ENCODE measurements at regions not wholly inside any gene's neighbourhood (a gene's known extent, or its start where the extent isn't known, plus 50 kb on each side); places are given as distances from the start of the nearest gene placed in this dataset.

DNA sequence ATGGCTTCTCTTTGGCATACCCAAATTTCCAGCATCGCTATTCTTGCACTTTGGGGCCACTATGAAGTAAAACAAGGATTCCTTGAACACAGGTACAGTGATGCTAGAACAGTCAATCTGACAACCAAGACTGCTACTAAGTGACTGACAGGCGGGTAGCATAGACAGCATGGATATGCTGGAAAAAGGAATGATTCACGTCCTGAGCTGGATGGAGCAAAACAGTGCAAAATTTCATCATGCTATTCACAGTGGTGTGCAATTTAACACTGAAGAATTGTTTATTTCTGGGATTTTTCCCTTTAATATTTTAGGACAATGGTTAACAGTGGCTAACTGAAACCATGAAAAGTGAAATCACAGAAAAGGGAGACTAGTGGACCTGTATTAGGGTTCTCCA lies 1511.2 kb upstream of the ZEB2 start:
- Mint-ChIP-seq H3K27me3 (ENCODE audit: unreplicated experiment) (no peaks in the 10 kb centered on the region), H3K9me3 (ENCODE audit: unreplicated experiment) (no peaks in the 10 kb centered on the region), H3K4me1 (ENCODE audit: unreplicated experiment) (peaks cover 28% of the 10 kb centered on the region), H3K27ac (ENCODE audit: unreplicated experiment) (peak overlapping the region; percentile 27), H3K4me3 (ENCODE audit: unreplicated experiment) (no peak overlapping the region), H3K36me3 (ENCODE audit: unreplicated experiment) (no peaks in the 10 kb centered on the region)
- no peak for DNase-seq (ENCODE audit: extremely low spot score, unreplicated experiment)
- TF ChIP-seq, protein P1, sequence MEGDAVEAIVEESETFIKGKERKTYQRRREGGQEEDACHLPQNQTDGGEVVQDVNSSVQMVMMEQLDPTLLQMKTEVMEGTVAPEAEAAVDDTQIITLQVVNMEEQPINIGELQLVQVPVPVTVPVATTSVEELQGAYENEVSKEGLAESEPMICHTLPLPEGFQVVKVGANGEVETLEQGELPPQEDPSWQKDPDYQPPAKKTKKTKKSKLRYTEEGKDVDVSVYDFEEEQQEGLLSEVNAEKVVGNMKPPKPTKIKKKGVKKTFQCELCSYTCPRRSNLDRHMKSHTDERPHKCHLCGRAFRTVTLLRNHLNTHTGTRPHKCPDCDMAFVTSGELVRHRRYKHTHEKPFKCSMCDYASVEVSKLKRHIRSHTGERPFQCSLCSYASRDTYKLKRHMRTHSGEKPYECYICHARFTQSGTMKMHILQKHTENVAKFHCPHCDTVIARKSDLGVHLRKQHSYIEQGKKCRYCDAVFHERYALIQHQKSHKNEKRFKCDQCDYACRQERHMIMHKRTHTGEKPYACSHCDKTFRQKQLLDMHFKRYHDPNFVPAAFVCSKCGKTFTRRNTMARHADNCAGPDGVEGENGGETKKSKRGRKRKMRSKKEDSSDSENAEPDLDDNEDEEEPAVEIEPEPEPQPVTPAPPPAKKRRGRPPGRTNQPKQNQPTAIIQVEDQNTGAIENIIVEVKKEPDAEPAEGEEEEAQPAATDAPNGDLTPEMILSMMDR (IDR thresholded peaks at IDR 0.05), result no peak

GRCh38 chr2:146027156-146027555 lies 1507.2 kb upstream of the ZEB2 start:
- DNase-seq (ENCODE audit: extremely low spot score, unreplicated experiment), result no peak
- Mint-ChIP-seq H3K27ac (ENCODE audit: unreplicated experiment) (peak overlapping the region; percentile 56), H3K27me3 (ENCODE audit: unreplicated experiment) (no peaks in the 10 kb centered on the region), H3K9me3 (ENCODE audit: unreplicated experiment) (no peaks in the 10 kb centered on the region), H3K4me3 (ENCODE audit: unreplicated experiment) (no peak overlapping the region), H3K4me1 (ENCODE audit: unreplicated experiment) (peaks cover 16% of the 10 kb centered on the region), H3K36me3 (ENCODE audit: unreplicated experiment) (no peaks in the 10 kb centered on the region)
- TF ChIP-seq, protein P1 (IDR thresholded peaks at IDR 0.05), result no peak

DNA sequence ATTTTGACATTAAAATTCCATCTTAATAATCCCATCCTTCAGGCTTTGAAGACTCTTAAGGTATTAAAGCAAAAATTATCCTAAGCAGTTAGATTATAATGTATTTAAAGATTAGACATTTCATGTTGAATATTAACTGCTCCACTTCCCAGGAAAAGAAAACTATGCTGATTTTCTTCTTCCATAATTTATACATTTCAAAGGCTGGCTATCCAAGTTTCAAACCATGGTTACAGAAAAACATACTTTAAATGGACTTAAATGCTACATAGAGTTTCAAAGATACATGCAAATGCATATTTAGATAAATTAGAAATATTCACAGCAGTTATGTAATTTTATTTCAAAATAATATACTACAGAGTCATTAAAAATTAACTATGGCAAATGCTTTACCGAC lies 1505.6 kb upstream of the ZEB2 start:
- no peak for DNase-seq (ENCODE audit: extremely low spot score, unreplicated experiment)
- Mint-ChIP-seq H3K27ac (ENCODE audit: unreplicated experiment) (no peak overlapping the region), H3K4me3 (ENCODE audit: unreplicated experiment) (no peak overlapping the region), H3K9me3 (ENCODE audit: unreplicated experiment) (no peaks in the 10 kb centered on the region), H3K4me1 (ENCODE audit: unreplicated experiment) (peaks cover 12% of the 10 kb centered on the region), H3K27me3 (ENCODE audit: unreplicated experiment) (no peaks in the 10 kb centered on the region), H3K36me3 (ENCODE audit: unreplicated experiment) (no peaks in the 10 kb centered on the region)
- TF ChIP-seq, protein P1 (IDR thresholded peaks at IDR 0.05), result no peak

DNA sequence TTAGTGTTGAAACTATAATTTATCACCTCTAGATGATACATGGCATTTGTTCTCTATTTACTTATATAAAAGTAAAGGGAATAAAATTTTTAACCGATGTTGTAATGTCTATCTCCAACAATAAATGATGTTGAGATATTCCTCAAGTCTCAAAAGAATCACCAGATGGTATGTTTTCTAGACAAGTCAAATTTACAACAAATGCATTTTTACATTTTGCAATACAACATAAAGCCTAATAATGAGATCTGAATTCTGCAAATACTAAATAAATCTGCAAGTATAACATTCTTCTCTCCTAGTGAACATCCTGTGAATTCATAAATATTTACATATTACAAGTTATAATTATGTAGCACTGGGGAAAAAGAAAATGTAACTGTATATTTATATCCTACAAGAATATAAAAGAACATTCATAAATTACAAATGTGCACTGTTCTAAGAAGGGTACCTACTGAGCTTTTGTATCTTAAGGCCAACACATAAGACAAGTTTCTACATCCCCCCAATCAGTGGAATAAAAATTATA lies 1504.4 kb upstream of the ZEB2 start:
- no peak for DNase-seq (ENCODE audit: extremely low spot score, unreplicated experiment)
- H3K27me3 Mint-ChIP-seq (ENCODE audit: unreplicated experiment), result no peaks in the 10 kb centered on the region
- H3K4me1 Mint-ChIP-seq (ENCODE audit: unreplicated experiment), result peaks cover 12% of the 10 kb centered on the region
- no peak overlapping the region for H3K27ac Mint-ChIP-seq (ENCODE audit: unreplicated experiment)
- no peaks in the 10 kb centered on the region for H3K9me3 Mint-ChIP-seq (ENCODE audit: unreplicated experiment)
- H3K4me3 Mint-ChIP-seq (ENCODE audit: unreplicated experiment), result no peak overlapping the region
- TF ChIP-seq, protein P1 (IDR thresholded peaks at IDR 0.05), result no peak
- no peaks in the 10 kb centered on the region for H3K36me3 Mint-ChIP-seq (ENCODE audit: unreplicated experiment)

GRCh38 chr2:146004462-146004861 lies 1484.5 kb upstream of the ZEB2 start:
- TF ChIP-seq, protein P1 (IDR thresholded peaks at IDR 0.05), result peak; percentile 23
- H3K36me3 Mint-ChIP-seq (ENCODE audit: unreplicated experiment), result no peaks in the 10 kb centered on the region

More at GRCh38 chr2:146004462-146004861, 1484.5 kb upstream of the ZEB2 start:
- Mint-ChIP-seq H3K4me3 (ENCODE audit: unreplicated experiment) (no peak overlapping the region), H3K27me3 (ENCODE audit: unreplicated experiment) (no peaks in the 10 kb centered on the region), H3K27ac (ENCODE audit: unreplicated experiment) (no peak overlapping the region), H3K4me1 (ENCODE audit: unreplicated experiment) (peaks cover 2% of the 10 kb centered on the region), H3K9me3 (ENCODE audit: unreplicated experiment) (no peaks in the 10 kb centered on the region)
- DNase-seq (ENCODE audit: extremely low spot score, unreplicated experiment), result no peak

All from osteocyte (in vitro differentiated cells).